Activated CD8-positive, alpha-beta T cell treated with anti-CD3 and anti-CD28 coated beads, Interleukin-2, amount 10 ng/mL, durations not matched to agents 7 days and 5 days (primary cell): ENCODE measurements at regions not wholly inside any gene's neighbourhood (a gene's known extent, or its start where the extent isn't known, plus 50 kb on each side); places are given as distances from the start of the nearest gene placed in this dataset.
"Not testable (repeated sequence)": the region's sequence is repeated elsewhere in the genome, so short reads cannot be mapped to it uniquely, and the experiment has no call there.

Experiments used
- ATAC-seq: fragments of 150-1000 bp; cut with Tn5 transposase; one replicate; pipeline ENCODE4 v1.10.0; 2021; ENCODE audit warnings: moderate library complexity
- CTCF ChIA-PET: fragments of 350-600 bp; sonication (Branson Sonifier 250); formaldehyde crosslinking; loops from one replicate; lab custom pipeline; 2021; ENCODE audit warnings: antibody characterized with exemption; lab: Charles Lee
- POLR2A ChIA-PET: fragments of 350-600 bp; sonication (Branson Sonifier 250); formaldehyde crosslinking; loops from one replicate; lab custom pipeline; 2021; ENCODE audit warnings: antibody characterized with exemption; lab: Charles Lee
- DNase-seq: peaks from one replicate; pipeline ENCODE4 v3.0.0-alpha.2; 2020
- H3K27ac Mint-ChIP-seq: one replicate; pipeline ENCODE4 v1.8.0; 2021; ENCODE audit warnings: mild to moderate bottlenecking, mixed read lengths
- H3K27me3 Mint-ChIP-seq: one replicate; pipeline ENCODE4 v1.8.0; 2021; ENCODE audit warnings: low read depth, mixed read lengths
- H3K36me3 Mint-ChIP-seq: one replicate; pipeline ENCODE4 v1.8.0; 2021; ENCODE audit warnings: low read depth, mixed read lengths
- H3K4me1 Mint-ChIP-seq: one replicate; pipeline ENCODE4 v1.8.0; 2021; ENCODE audit warnings: low read depth, mixed read lengths
- H3K4me3 Mint-ChIP-seq: one replicate; pipeline ENCODE4 v1.8.0; 2021; ENCODE audit warnings: mild to moderate bottlenecking, mixed read lengths
- H3K9me3 Mint-ChIP-seq: one replicate; pipeline ENCODE4 v1.8.0; 2022; ENCODE audit warnings: mixed read lengths; ENCODE audit not compliant: insufficient read depth

GRCh38 chr2:61670591-61671501, 132.7 kb upstream of the XPO1 start:
- Mint-ChIP-seq H3K9me3 (peaks cover 21% of the 10 kb centered on the region), H3K36me3 (peaks cover 13% of the 10 kb centered on the region), H3K27me3 (no peaks in the 10 kb centered on the region), H3K4me1 (peaks cover 20% of the 10 kb centered on the region), H3K4me3 (peak overlapping the region; percentile 72), H3K27ac (peak overlapping the region; percentile 88)
- ChIA-PET POLR2A (interaction anchor here (0.5 to 1.8 kb wide), 3 partner anchors 133 to 215 kb away, joined by 3 to 9 read pairs (median 3); partner anchors contain the start of gene XPO1), CTCF (interaction anchor here (0.9 to 2.4 kb wide), 6 partner anchors 9 to 58 kb away, joined by 3 to 16 read pairs (median 4); no protein-coding TSS in a partner anchor)
- ATAC-seq: peak; percentile 67
- peak; percentile 42 for DNase-seq

GRCh38 chr2:61664190-61664589, 126.0 kb upstream of the XPO1 start:
- Mint-ChIP-seq H3K9me3 (no peaks in the 10 kb centered on the region), H3K36me3 (no peaks in the 10 kb centered on the region), H3K4me1 (peaks cover 4% of the 10 kb centered on the region), H3K27me3 (peaks cover 2% of the 10 kb centered on the region), H3K27ac (no peak overlapping the region), H3K4me3 (no peak overlapping the region)
- ChIA-PET CTCF (no interaction called here), POLR2A (interaction anchor here (0.6 kb wide), 1 partner anchor 10 kb away, joined by 3 read pairs; no protein-coding TSS in a partner anchor)
- DNase-seq: no peak
- no peak for ATAC-seq

- Mint-ChIP-seq H3K4me3 (no peak overlapping the region), H3K27me3 (peaks cover 2% of the 10 kb centered on the region), H3K27ac (no peak overlapping the region), H3K9me3 (no peaks in the 10 kb centered on the region), H3K36me3 (no peaks in the 10 kb centered on the region), H3K4me1 (peaks cover 7% of the 10 kb centered on the region)
- ChIA-PET POLR2A (interaction anchor here (1.2 kb wide), 1 partner anchor 127 kb away, joined by 3 read pairs; no protein-coding TSS in a partner anchor), CTCF (interaction anchor here (1.1 kb wide), 1 partner anchor 17 kb away, joined by 4 read pairs; no protein-coding TSS in a partner anchor)
- no peak for ATAC-seq
- DNase-seq: no peak
Observed at GRCh38 chr2:61662990-61663389, 124.8 kb upstream of the XPO1 start.

GRCh38 chr2:61660511-61661388, 122.6 kb upstream of the XPO1 start:
- ChIA-PET CTCF (interaction anchor here (1.1 kb wide), 1 partner anchor 10 kb away, joined by 5 read pairs; no protein-coding TSS in a partner anchor), POLR2A (no interaction called here)
- peaks cover 2% of the 10 kb centered on the region for H3K27me3 Mint-ChIP-seq
- no peaks in the 10 kb centered on the region for H3K9me3 Mint-ChIP-seq
- no peaks in the 10 kb centered on the region for H3K36me3 Mint-ChIP-seq
- peaks cover 7% of the 10 kb centered on the region for H3K4me1 Mint-ChIP-seq
- DNase-seq (no peak), ATAC-seq (no peak)
- H3K4me3 Mint-ChIP-seq: no peak overlapping the region
- H3K27ac Mint-ChIP-seq: no peak overlapping the region

DNA sequence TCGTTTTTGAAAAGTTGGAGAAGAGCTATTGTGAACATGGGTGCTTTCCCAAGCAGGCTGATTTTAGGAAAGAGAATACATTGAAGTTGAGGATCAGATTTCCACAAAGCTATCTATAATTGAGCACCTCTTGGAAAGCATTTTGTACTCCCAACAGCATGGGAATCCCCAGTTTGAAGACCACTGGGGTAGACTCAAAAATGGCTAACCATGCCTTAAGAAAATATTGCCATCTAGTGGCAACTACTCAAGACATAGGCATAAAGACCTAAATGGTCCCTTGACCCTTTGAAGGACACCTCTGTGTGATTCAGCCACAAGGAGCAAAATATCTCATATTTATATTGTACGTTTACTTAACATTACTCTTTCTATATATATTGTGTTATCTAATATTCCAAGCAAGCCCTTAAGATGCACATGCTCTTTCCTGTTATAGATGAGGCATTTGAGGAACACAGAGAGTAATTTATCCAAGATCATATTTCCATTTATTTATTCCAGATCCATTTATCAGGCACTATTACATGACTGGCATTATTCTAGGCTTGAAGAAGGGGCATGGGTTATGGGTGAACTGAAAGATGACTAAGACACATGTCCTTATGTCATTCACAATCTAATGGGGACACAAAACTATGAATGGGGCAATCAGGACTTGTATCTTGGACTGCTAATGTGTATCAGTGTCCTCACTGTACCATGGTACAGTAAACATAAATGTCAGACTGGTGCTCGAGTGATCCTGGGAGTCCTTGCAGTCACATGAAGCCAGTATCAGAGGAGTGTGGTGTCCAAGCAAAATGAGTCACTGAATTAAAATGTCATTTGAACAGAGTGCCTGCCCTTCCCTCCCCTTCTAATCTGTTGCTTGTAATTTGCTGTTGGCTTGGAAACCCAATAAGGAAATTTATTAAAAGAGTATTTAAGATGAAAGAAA, 121.0 kb upstream of the XPO1 start:
- Mint-ChIP-seq H3K4me1 (peaks cover 7% of the 10 kb centered on the region), H3K36me3 (no peaks in the 10 kb centered on the region), H3K27ac (no peak overlapping the region), H3K9me3 (no peaks in the 10 kb centered on the region), H3K27me3 (peaks cover 2% of the 10 kb centered on the region), H3K4me3 (no peak overlapping the region)
- ATAC-seq: peak; percentile 42
- DNase-seq: no peak
- ChIA-PET CTCF (interaction anchor here (0.9 to 2.9 kb wide), 8 partner anchors 12 to 523 kb away, joined by 3 to 16 read pairs (median 3); no protein-coding TSS in a partner anchor), POLR2A (interaction anchor here (0.7 kb wide), 1 partner anchor 395 kb away, joined by 3 read pairs; no protein-coding TSS in a partner anchor)

DNA sequence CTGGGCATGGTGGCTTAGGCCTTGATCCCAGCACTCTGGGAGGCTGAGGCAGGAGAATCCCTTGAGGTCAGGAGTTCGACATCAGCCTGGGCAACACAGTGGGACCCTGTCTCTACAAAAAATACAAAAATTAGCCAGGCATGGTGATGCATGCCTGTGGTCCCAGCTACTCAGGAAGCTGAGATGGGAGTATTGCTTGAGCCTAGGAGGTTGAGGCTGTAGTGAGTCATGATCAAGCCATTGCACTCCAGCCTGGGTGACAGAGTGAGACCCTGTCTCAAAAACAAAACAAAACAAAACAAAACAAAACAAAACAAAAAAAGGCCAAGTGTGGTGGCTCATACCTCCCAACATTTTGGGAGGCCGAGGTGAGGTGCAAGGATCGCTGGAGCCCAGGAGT, 111.8 kb upstream of the XPO1 start:
- H3K4me3 Mint-ChIP-seq, H3K9me3 Mint-ChIP-seq, H3K36me3 Mint-ChIP-seq, CTCF ChIA-PET, DNase-seq, ATAC-seq, POLR2A ChIA-PET, H3K27me3 Mint-ChIP-seq, H3K4me1 Mint-ChIP-seq, H3K27ac Mint-ChIP-seq: not testable (repeated sequence)

DNA sequence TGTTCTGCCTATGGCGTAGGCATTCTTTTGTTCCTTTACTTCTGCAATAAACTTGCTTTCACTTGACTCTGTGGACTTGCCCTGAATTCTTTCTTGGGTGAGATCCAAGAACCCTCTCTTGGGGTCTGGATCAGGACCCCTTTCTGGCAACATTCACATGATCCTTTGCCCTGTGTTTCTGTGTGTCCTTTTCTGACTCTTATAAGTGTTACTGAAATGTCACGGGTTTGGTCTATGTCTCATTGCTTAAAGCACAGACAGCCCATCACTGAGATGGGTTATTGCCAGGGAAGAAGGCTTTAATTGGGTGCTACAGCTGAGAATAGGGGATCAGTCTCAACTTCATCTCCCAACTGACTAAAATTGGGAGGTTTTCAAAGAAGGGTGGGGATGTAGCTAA, 110.9 kb upstream of the XPO1 start:
- H3K9me3 Mint-ChIP-seq: peaks cover 7% of the 10 kb centered on the region
- H3K36me3 Mint-ChIP-seq: no peaks in the 10 kb centered on the region
- ATAC-seq (no peak), DNase-seq (no peak)
- no peaks in the 10 kb centered on the region for H3K4me1 Mint-ChIP-seq
- no peak overlapping the region for H3K27ac Mint-ChIP-seq
- ChIA-PET POLR2A (no interaction called here), CTCF (no interaction called here)
- H3K27me3 Mint-ChIP-seq: no peaks in the 10 kb centered on the region
- no peak overlapping the region for H3K4me3 Mint-ChIP-seq

GRCh38 chr2:61647044-61647443, 108.9 kb upstream of the XPO1 start:
- Mint-ChIP-seq H3K4me3 (no peak overlapping the region), H3K9me3 (peaks cover 7% of the 10 kb centered on the region), H3K4me1 (no peaks in the 10 kb centered on the region), H3K36me3 (no peaks in the 10 kb centered on the region), H3K27ac (no peak overlapping the region), H3K27me3 (no peaks in the 10 kb centered on the region)
- CTCF ChIA-PET: no interaction called here
- POLR2A ChIA-PET: no interaction called here
- no peak for DNase-seq
- ATAC-seq: no peak

GRCh38 chr2:61645911-61646310, 107.8 kb upstream of the XPO1 start:
- Mint-ChIP-seq H3K4me3 (no peak overlapping the region), H3K4me1 (no peaks in the 10 kb centered on the region), H3K27me3 (no peaks in the 10 kb centered on the region), H3K27ac (no peak overlapping the region), H3K9me3 (peaks cover 7% of the 10 kb centered on the region), H3K36me3 (no peaks in the 10 kb centered on the region)
- ChIA-PET POLR2A (no interaction called here), CTCF (interaction anchor here (1.1 kb wide), 1 partner anchor 17 kb away, joined by 4 read pairs; no protein-coding TSS in a partner anchor)
- ATAC-seq (no peak), DNase-seq (no peak)

DNA sequence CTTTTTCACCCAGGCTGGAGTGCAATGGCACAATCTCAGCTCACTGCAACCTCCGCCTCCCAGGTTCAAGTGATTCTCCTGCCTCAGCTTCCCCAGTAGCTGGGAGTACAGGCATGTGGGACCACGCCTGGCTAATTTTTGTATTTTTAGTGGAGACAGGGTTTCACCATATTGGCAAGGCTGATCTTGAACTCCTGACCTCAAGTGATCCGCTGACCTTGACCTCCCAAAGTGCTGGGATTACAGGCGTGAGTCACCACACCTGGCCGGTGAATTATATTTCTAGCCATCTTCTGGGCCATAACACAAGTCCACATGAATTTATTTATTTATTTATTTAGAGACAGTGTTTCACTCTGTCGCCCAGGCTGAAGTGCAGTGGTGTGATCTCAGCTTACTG, 105.0 kb upstream of the XPO1 start:
- H3K4me1 Mint-ChIP-seq, H3K27me3 Mint-ChIP-seq, H3K36me3 Mint-ChIP-seq, POLR2A ChIA-PET, ATAC-seq, H3K4me3 Mint-ChIP-seq, H3K27ac Mint-ChIP-seq, CTCF ChIA-PET, H3K9me3 Mint-ChIP-seq, DNase-seq: not testable (repeated sequence)

DNA sequence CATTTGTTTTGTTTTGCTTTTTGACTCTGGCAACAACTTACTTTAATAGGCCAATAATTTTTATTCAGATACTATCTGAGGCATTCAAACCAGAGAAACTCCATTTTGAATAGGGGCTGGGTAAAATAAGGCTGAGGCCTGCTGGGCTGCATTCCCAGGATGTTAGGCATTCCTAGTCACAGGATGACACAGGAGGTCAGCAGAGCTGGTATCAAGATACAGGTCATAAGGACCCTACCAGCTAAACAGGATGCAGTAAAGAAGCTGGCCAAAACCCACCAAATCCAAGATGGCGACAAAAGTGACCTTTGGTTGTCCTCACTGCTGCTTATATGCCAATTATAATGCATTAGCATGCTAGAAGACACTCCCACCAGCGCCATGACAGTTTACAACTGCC, 102.2 kb upstream of the XPO1 start:
- POLR2A ChIA-PET: no interaction called here
- Mint-ChIP-seq H3K27ac (no peak overlapping the region), H3K36me3 (no peaks in the 10 kb centered on the region), H3K4me3 (no peak overlapping the region), H3K27me3 (peaks cover 2% of the 10 kb centered on the region), H3K4me1 (no peaks in the 10 kb centered on the region), H3K9me3 (no peaks in the 10 kb centered on the region)
- ATAC-seq: no peak
- CTCF ChIA-PET: no interaction called here
- no peak for DNase-seq
